SK-N-SH (cell line): ENCODE measurements at regions not wholly inside any gene's neighbourhood (a gene's known extent, or its start where the extent isn't known, plus 50 kb on each side); places are given as distances from the start of the nearest gene placed in this dataset.

Experiments
- CTCF ChIA-PET: fragments of 300-600, 350-600 bp; formaldehyde crosslinking; extraction: SDS; loops from one replicate; lab custom pipeline; 2021; lab: Yijun Ruan, JAX
- POLR2A ChIA-PET: fragments of 350-600 bp; sonication (Branson Sonifier 250); formaldehyde crosslinking; extraction: SDS; loops from one replicate; lab custom pipeline; 2020; ENCODE audit warnings: antibody characterized with exemption, inconsistent platforms; lab: Yijun Ruan, JAX
- DNase-seq: peaks from one replicate; pipeline ENCODE4 v3.0.0; 2012
- H2AFZ ChIP-seq: fragments of 200-600 bp; sonication (generic); 2 replicates; pipeline ENCODE4 v1.8.1; 2016; ENCODE audit warnings: antibody characterized with exemption, mild to moderate bottlenecking, low read depth
- H3F3A ChIP-seq: fragments of 200-600 bp; sonication (generic); replicated peaks from 2 replicates; pipeline ENCODE3; 2016; ENCODE audit warnings: antibody characterized with exemption, mild to moderate bottlenecking; ENCODE audit not compliant: insufficient read depth
- H3K27ac ChIP-seq, 2 experiments: fragments of 200-500 bp in 1 of 2; fragments of 200-600 bp in 1 of 2; sonication (Bioruptor generic) in 1 of 2; sonication (generic), shearing (Covaris generic) in 1 of 2; 2 replicates each; pipeline versions ENCODE4 v1.5.1 to v1.6.1; 2014 to 2016; ENCODE audit warnings: low read depth in 2 of 2, inconsistent platforms in 1 of 2, low read length in 1 of 2, mild to moderate bottlenecking in 1 of 2, mixed read lengths in 1 of 2
- H3K27me3 ChIP-seq: fragments of 200-600 bp; sonication (generic), shearing (Covaris generic); 2 replicates; pipeline ENCODE4 v1.6.1; 2016; ENCODE audit warnings: mixed run types; ENCODE audit not compliant: insufficient read depth
- H3K36me3 ChIP-seq, 2 experiments: fragments of 200-500 bp in 1 of 2; fragments of 200-600 bp in 1 of 2; sonication (Bioruptor generic) in 1 of 2; sonication (generic) in 1 of 2; replicated peaks in 1 of 2; 2 replicates each; pipeline versions ENCODE3 to v1.5.1; 2014 to 2016; ENCODE audit warnings: low read length in 1 of 2, mild to moderate bottlenecking in 1 of 2; ENCODE audit not compliant: insufficient read depth in 2 of 2, control insufficient read depth in 1 of 2
- H3K4me1 ChIP-seq, 2 experiments: fragments of 200-500 bp in 1 of 2; fragments of 200-600 bp in 1 of 2; sonication (Bioruptor generic) in 1 of 2; sonication (generic), shearing (Covaris generic) in 1 of 2; 2 replicates each; pipeline versions ENCODE4 v1.5.1 to v1.6.1; 2014 to 2016; ENCODE audit warnings: low read depth in 1 of 2, low read length in 1 of 2, mixed run types in 1 of 2; ENCODE audit not compliant: insufficient read depth in 2 of 2, control insufficient read depth in 1 of 2
- H3K4me2 ChIP-seq: fragments of 200-600 bp; sonication (generic), shearing (Covaris generic); 2 replicates; pipeline ENCODE4 v1.6.1; 2017; ENCODE audit warnings: mixed run types
- H3K4me3 ChIP-seq, 2 experiments: fragments of 200-500 bp in 1 of 2; fragments of 200-600 bp in 1 of 2; sonication (Bioruptor generic) in 1 of 2; sonication (generic), shearing (Covaris generic) in 1 of 2; 2 replicates each; pipeline versions ENCODE4 v1.5.1 to v1.8.1; 2014 to 2016; ENCODE audit warnings: low read depth in 2 of 2, inconsistent platforms in 1 of 2, low read length in 1 of 2, mild to moderate bottlenecking in 1 of 2, mixed read lengths in 1 of 2, moderate library complexity in 1 of 2
- H3K79me2 ChIP-seq: fragments of 200-600 bp; sonication (generic); 2 replicates; pipeline ENCODE4 v1.8.1; 2017; ENCODE audit warnings: mild to moderate bottlenecking; ENCODE audit not compliant: insufficient read depth
- H3K9ac ChIP-seq: fragments of 200-600 bp; sonication (generic); 2 replicates; pipeline ENCODE4 v1.6.1; 2017; ENCODE audit warnings: mixed run types
- H3K9me2 ChIP-seq: fragments of 200-600 bp; sonication (generic); 2 replicates; pipeline ENCODE4 v1.6.1; 2017; ENCODE audit warnings: mixed run types
- H3K9me3 ChIP-seq: fragments of 200-600 bp; sonication (generic); 2 replicates; pipeline ENCODE4 v1.6.1; 2017; ENCODE audit warnings: mixed run types, mild to moderate bottlenecking, moderate library complexity
- H4K20me1 ChIP-seq: fragments of 200-600 bp; sonication (generic); 2 replicates; pipeline ENCODE4 v1.6.1; 2017; ENCODE audit warnings: mild to moderate bottlenecking, mixed run types; ENCODE audit not compliant: insufficient read depth
- CHD2 ChIP-seq: fragments of 150-350 bp; IDR thresholded peaks from 2 replicates; pipeline ENCODE4 v1.6.1; 2018; ENCODE audit warnings: low read length; ENCODE audit not compliant: partially characterized antibody
- ELF1 ChIP-seq: IDR thresholded peaks from 2 replicates; pipeline ENCODE4 v1.4.0; 2012
- FOXM1 ChIP-seq: IDR thresholded peaks from 2 replicates; pipeline ENCODE4 v1.4.0; 2012; ENCODE audit warnings: low read depth, mild to moderate bottlenecking
- GABPA ChIP-seq: IDR thresholded peaks from 2 replicates; pipeline ENCODE4 v1.4.0; 2012; ENCODE audit warnings: low read depth, mild to moderate bottlenecking
- JUND ChIP-seq: IDR thresholded peaks from 2 replicates; pipeline ENCODE4 v1.4.0; 2012
- POLR2AphosphoS5 ChIP-seq: IDR thresholded peaks from 2 replicates; pipeline ENCODE4 v1.6.1; 2012; ENCODE audit warnings: low read depth, low read length
- RCOR1 ChIP-seq: fragments of 150-350 bp; IDR thresholded peaks from 2 replicates; pipeline ENCODE4 v1.6.1; 2017; ENCODE audit warnings: antibody characterized with exemption, low read length
- RXRA ChIP-seq: IDR thresholded peaks from 2 replicates; pipeline ENCODE4 v1.4.0; 2012; ENCODE audit warnings: low read depth, mild to moderate bottlenecking, borderline replicate concordance
- TEAD4 ChIP-seq: IDR thresholded peaks from 2 replicates; pipeline ENCODE4 v1.4.0; 2012; ENCODE audit warnings: mild to moderate bottlenecking, borderline replicate concordance; ENCODE audit not compliant: insufficient read depth
- WGBS: methylation state at CpG from one replicate; pipeline ENCODE4 v1.1.6; 2017; ENCODE audit warnings: low lambda C conversion rate; 5-methylcytosine and 5-hydroxymethylcytosine counted together
- TF ChIP-seq, protein P1 (sequence below): fragments of 200-600 bp; sonication (generic); IDR thresholded peaks from 2 replicates; pipeline ENCODE4 v1.6.1; 2017; ENCODE audit warnings: antibody characterized with exemption, mild to moderate bottlenecking, moderate library complexity
- TF ChIP-seq, protein P2 (sequence below): IDR thresholded peaks from 2 replicates; pipeline ENCODE4 v1.4.0; 2012; ENCODE audit warnings: low read depth, borderline replicate concordance

DNA sequence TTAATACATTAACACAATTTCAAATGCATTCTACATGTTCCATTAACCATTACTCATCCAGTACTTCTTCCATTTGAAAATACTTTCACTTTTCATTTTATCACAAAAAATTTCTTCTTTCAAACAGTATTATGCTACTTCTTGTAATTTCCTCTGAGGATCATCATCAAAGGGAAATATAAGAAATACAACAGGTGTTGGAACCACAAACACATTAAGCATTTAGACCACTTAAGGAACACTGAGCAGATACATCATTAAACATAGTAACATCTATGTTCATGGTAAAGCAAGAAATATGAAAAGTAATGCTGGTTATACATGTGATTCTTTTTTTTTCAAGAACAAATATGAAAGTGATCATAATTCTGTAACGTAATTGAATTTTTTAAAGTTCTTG is 2207.0 kb downstream of the ARAP2 start (continued):
- TF ChIP-seq, protein P1, sequence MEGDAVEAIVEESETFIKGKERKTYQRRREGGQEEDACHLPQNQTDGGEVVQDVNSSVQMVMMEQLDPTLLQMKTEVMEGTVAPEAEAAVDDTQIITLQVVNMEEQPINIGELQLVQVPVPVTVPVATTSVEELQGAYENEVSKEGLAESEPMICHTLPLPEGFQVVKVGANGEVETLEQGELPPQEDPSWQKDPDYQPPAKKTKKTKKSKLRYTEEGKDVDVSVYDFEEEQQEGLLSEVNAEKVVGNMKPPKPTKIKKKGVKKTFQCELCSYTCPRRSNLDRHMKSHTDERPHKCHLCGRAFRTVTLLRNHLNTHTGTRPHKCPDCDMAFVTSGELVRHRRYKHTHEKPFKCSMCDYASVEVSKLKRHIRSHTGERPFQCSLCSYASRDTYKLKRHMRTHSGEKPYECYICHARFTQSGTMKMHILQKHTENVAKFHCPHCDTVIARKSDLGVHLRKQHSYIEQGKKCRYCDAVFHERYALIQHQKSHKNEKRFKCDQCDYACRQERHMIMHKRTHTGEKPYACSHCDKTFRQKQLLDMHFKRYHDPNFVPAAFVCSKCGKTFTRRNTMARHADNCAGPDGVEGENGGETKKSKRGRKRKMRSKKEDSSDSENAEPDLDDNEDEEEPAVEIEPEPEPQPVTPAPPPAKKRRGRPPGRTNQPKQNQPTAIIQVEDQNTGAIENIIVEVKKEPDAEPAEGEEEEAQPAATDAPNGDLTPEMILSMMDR, result no peak
- TF ChIP-seq TEAD4, result no peak
- TF ChIP-seq, all 33 proteins: peak for 0

DNA sequence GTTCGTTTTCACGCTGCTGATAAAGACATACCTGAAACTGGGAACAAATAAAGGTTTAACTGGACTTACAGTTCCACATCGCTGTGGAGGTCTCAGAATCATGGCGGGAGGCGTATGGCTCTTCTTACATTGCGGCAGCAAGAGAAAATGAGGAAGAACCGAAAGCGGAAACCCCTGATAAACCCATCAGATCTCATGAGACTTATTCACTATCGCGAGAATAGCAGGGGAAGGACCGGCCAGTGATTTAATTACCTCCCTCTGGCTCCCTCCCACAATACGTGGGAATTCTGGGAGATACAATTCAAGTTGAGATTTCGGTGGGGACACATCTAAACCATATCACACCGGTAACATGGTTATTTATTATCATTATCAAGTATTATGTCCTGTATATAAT is 2204.5 kb downstream of the ARAP2 start:
- Histone ChIP-seq H3K4me1 (no peaks in the 10 kb centered on the region), H3F3A (no peaks in the 10 kb centered on the region), H4K20me1 (no peaks in the 10 kb centered on the region), H3K36me3 (no peaks in the 10 kb centered on the region), H3K9me3 (no peaks in the 10 kb centered on the region), H3K9me2 (no peaks in the 10 kb centered on the region), H3K27me3 (no peaks in the 10 kb centered on the region), H3K79me2 (no peaks in the 10 kb centered on the region), H3K27ac (no peak overlapping the region), H3K4me2 (no peak overlapping the region), H3K4me3 (no peak overlapping the region), H3K9ac (no peak overlapping the region), H2AFZ (no peak overlapping the region)
- ChIA-PET POLR2A (no interaction called here), CTCF (no interaction called here)
- DNase-seq, result no peak
- WGBS, result 81% methylated on average over 14 of the region's 14 CpGs
- TF ChIP-seq GABPA (no peak), JUND (no peak), RCOR1 (no peak), RXRA (no peak), CHD2 (no peak), POLR2AphosphoS5 (no peak)
- TF ChIP-seq, protein P2, sequence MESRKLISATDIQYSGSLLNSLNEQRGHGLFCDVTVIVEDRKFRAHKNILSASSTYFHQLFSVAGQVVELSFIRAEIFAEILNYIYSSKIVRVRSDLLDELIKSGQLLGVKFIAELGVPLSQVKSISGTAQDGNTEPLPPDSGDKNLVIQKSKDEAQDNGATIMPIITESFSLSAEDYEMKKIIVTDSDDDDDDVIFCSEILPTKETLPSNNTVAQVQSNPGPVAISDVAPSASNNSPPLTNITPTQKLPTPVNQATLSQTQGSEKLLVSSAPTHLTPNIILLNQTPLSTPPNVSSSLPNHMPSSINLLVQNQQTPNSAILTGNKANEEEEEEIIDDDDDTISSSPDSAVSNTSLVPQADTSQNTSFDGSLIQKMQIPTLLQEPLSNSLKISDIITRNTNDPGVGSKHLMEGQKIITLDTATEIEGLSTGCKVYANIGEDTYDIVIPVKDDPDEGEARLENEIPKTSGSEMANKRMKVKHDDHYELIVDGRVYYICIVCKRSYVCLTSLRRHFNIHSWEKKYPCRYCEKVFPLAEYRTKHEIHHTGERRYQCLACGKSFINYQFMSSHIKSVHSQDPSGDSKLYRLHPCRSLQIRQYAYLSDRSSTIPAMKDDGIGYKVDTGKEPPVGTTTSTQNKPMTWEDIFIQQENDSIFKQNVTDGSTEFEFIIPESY, result no peak

DNA sequence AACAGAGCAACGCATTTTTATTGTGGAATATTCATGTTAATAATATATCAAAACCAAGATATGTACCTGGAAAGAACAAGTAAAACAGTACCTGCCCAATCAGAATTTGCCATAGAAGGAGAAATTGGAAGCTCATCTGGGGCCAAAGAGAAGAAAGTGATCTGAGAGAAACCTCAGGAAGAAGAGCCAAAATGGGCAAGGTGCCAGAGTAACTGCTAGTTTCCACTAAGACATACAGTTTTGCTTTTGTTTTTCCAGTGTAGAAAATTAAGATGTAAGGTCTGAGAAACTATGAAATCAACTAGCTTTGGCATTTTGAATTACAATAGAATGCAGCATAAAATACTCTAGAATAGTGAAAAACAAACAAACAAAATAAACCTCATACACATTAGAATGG is 2201.2 kb downstream of the ARAP2 start:
- no peak for DNase-seq
- 69% methylated on average over 1 of the region's 1 CpG for WGBS
- no peak overlapping the region for H3K27ac ChIP-seq
- TF ChIP-seq POLR2AphosphoS5 (no peak), RXRA (no peak), ELF1 (no peak), FOXM1 (no peak)
- no peaks in the 10 kb centered on the region for H3K27me3 ChIP-seq
- H3K9ac ChIP-seq, result no peak overlapping the region
- POLR2A ChIA-PET, result no interaction called here
- H3F3A ChIP-seq, result no peaks in the 10 kb centered on the region
- H2AFZ ChIP-seq, result no peak overlapping the region
- CTCF ChIA-PET, result interaction anchor here (0.7 kb wide), 1 partner anchor 28 kb away, joined by 3 read pairs; no protein-coding TSS in a partner anchor
- no peaks in the 10 kb centered on the region for H4K20me1 ChIP-seq
- H3K36me3 ChIP-seq, result no peaks in the 10 kb centered on the region
- no peaks in the 10 kb centered on the region for H3K4me1 ChIP-seq
- no peaks in the 10 kb centered on the region; the same call in 1 of the 2 replicates for H3K9me3 ChIP-seq
- H3K9me2 ChIP-seq, result no peaks in the 10 kb centered on the region
- no peak overlapping the region for H3K4me3 ChIP-seq
- no peak overlapping the region for H3K4me2 ChIP-seq
- no peaks in the 10 kb centered on the region for H3K79me2 ChIP-seq
